Head of caudate nucleus (tissue), 42 donors: ENCODE measurements at regions not wholly inside any gene's neighbourhood (a gene's known extent, or its start where the extent isn't known, plus 50 kb on each side); places are given as distances from the start of the nearest gene placed in this dataset.

ENCODE experiments used
- DNase-seq, 42 donors: peaks; one replicate each; pipeline versions ENCODE4 v3.0.0 to v3.0.0-alpha.2; 2020 to 2021; ENCODE audit warnings: mixed read lengths in 7 of 42
- intact Hi-C: fragments of 100-400 bp; cut with DNase I; formaldehyde crosslinking; loops from one replicate; pipeline ENCODE4 v1.15.0; 2022

GRCh38 chr16:24414534-24414933 lies 124.8 kb upstream of the RBBP6 start:
- intact Hi-C loops, result no loop called here
- no peak for DNase-seq

GRCh38 chr16:24418733-24419132 lies 120.6 kb upstream of the RBBP6 start:
- no peak for DNase-seq
- intact Hi-C loops, result no loop called here

GRCh38 chr16:24423312-24423711 lies 116.1 kb upstream of the RBBP6 start:
- no peak for DNase-seq
- intact Hi-C loops, result no loop called here

- DNase-seq, result no peak
- intact Hi-C loops, result no loop called here
Observed at GRCh38 chr16:24424364-24424763, 115.0 kb upstream of the RBBP6 start.

- intact Hi-C loops, result no loop called here
- no peak for DNase-seq
Observed at GRCh38 chr16:24427840-24428239, 111.5 kb upstream of the RBBP6 start.

- intact Hi-C loops, result no loop called here
- no peak for DNase-seq
Observed at GRCh38 chr16:24428756-24429155, 110.6 kb upstream of the RBBP6 start.

GRCh38 chr16:24430954-24431760 lies 108.2 kb upstream of the RBBP6 start:
- DNase-seq, result no peak
- intact Hi-C loops, result no loop called here

- no peak for DNase-seq
- intact Hi-C loops, result no loop called here
Observed at GRCh38 chr16:24433706-24434105, 105.7 kb upstream of the RBBP6 start.

- DNase-seq, result no peak
- intact Hi-C loops, result no loop called here
Observed at GRCh38 chr16:24440306-24440705, 99.1 kb upstream of the RBBP6 start.

GRCh38 chr16:24442631-24443030 lies 96.7 kb upstream of the RBBP6 start:
- intact Hi-C loops, result no loop called here

GRCh38 chr16:24445216-24445615 lies 94.2 kb upstream of the RBBP6 start:
- no peak for DNase-seq
- intact Hi-C loops, result no loop called here

More at GRCh38 chr16:24442631-24443030, 96.7 kb upstream of the RBBP6 start:
- no peak for DNase-seq

- DNase-seq, result no peak
- intact Hi-C loops, result no loop called here
Observed at GRCh38 chr16:24446189-24446588, 93.2 kb upstream of the RBBP6 start.

- no peak for DNase-seq
- intact Hi-C loops, result no loop called here
Observed at GRCh38 chr16:24452724-24453123, 86.6 kb upstream of the RBBP6 start.

GRCh38 chr16:24463196-24463945 lies 76.0 kb upstream of the RBBP6 start:
- intact Hi-C loops, result no loop called here

GRCh38 chr16:24471561-24472350 lies 67.6 kb upstream of the RBBP6 start:
- intact Hi-C loops, result no loop called here

More at GRCh38 chr16:24463196-24463945, 76.0 kb upstream of the RBBP6 start:
- no peak for DNase-seq

GRCh38 chr16:24477492-24477891 lies 61.9 kb upstream of the RBBP6 start:
- intact Hi-C loops, result no loop called here

More at GRCh38 chr16:24471561-24472350, 67.6 kb upstream of the RBBP6 start:
- peak in 15 of 42 donors; percentile 3 to 45 (median 19) for DNase-seq

GRCh38 chr16:24478401-24478800 lies 61.0 kb upstream of the RBBP6 start:
- no peak for DNase-seq
- intact Hi-C loops, result no loop called here

More at GRCh38 chr16:24477492-24477891, 61.9 kb upstream of the RBBP6 start:
- DNase-seq, result no peak

- DNase-seq, result no peak
- intact Hi-C loops, result no loop called here
Observed at GRCh38 chr16:24482681-24483202, 56.6 kb upstream of the RBBP6 start.

GRCh38 chr16:24488045-24488444 lies 51.3 kb upstream of the RBBP6 start:
- intact Hi-C loops, result no loop called here
- no peak for DNase-seq
